ENCODE measurements at regions not wholly inside any gene's neighbourhood (a gene's known extent, or its start where the extent isn't known, plus 50 kb on each side); places are given as distances from the start of the nearest gene placed in this dataset.

DNA sequence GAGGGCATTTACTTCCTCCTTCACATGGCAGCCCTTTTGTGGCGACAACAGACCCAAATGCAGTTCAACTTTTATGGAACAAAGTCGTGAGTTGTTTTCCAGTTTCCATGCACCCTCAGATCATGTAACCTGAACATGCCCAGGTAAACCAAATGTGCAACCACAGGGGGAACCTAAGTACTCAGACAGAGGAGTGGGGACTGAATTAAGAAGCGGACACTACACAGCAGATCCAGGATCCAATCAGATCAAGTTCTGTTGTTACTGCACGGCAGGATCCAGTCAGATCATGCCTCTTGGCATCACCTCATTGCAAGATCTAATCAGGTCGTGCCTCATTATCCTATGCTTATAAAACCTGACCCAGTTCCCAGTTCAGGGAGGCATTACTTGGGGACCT lies 115.7 kb downstream of the MATN1 start:
- 62 to 92% methylated on average over 2 to 5 of the region's 5 CpGs for WGBS, 2 donors (ENCODE audit: low coverage in 1 of 2)
- Histone ChIP-seq H3K4me1 (no peaks in the 10 kb centered on the region), H3K9me3 (no peaks in the 10 kb centered on the region), H3K4me3 (no peak overlapping the region), H3K27ac (no peak overlapping the region), H3K36me3 (no peaks in the 10 kb centered on the region), H3K27me3 (peaks cover 30% of the 10 kb centered on the region)
- no peak for ATAC-seq
- no peak for TF ChIP-seq POLR2AphosphoS5 (IDR thresholded peaks at IDR 0.05)
- TF ChIP-seq POLR2A (IDR thresholded peaks at IDR 0.05) = no peak
- TF ChIP-seq EP300 (IDR thresholded peaks at IDR 0.05) = no peak
- TF ChIP-seq, protein P1, sequence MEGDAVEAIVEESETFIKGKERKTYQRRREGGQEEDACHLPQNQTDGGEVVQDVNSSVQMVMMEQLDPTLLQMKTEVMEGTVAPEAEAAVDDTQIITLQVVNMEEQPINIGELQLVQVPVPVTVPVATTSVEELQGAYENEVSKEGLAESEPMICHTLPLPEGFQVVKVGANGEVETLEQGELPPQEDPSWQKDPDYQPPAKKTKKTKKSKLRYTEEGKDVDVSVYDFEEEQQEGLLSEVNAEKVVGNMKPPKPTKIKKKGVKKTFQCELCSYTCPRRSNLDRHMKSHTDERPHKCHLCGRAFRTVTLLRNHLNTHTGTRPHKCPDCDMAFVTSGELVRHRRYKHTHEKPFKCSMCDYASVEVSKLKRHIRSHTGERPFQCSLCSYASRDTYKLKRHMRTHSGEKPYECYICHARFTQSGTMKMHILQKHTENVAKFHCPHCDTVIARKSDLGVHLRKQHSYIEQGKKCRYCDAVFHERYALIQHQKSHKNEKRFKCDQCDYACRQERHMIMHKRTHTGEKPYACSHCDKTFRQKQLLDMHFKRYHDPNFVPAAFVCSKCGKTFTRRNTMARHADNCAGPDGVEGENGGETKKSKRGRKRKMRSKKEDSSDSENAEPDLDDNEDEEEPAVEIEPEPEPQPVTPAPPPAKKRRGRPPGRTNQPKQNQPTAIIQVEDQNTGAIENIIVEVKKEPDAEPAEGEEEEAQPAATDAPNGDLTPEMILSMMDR (IDR thresholded peaks at IDR 0.05) = no peak

- Histone ChIP-seq H3K27ac (no peak overlapping the region), H3K4me3 (no peak overlapping the region), H3K27me3 (peaks cover 39% of the 10 kb centered on the region), H3K36me3 (no peaks in the 10 kb centered on the region), H3K9me3 (no peaks in the 10 kb centered on the region), H3K4me1 (no peaks in the 10 kb centered on the region)
- TF ChIP-seq POLR2AphosphoS5 (IDR thresholded peaks at IDR 0.05) (no peak), POLR2A (IDR thresholded peaks at IDR 0.05) (no peak)
- no peak for ATAC-seq
- 24% methylated on average over 3 of the region's 6 CpGs; no CpG with 5 or more reads in 1 of the 2 donors for WGBS, 2 donors (ENCODE audit: low coverage in 1 of 2)
Measured at GRCh38 chr1:30606166-30606565, 117.2 kb downstream of the MATN1 start.

DNA sequence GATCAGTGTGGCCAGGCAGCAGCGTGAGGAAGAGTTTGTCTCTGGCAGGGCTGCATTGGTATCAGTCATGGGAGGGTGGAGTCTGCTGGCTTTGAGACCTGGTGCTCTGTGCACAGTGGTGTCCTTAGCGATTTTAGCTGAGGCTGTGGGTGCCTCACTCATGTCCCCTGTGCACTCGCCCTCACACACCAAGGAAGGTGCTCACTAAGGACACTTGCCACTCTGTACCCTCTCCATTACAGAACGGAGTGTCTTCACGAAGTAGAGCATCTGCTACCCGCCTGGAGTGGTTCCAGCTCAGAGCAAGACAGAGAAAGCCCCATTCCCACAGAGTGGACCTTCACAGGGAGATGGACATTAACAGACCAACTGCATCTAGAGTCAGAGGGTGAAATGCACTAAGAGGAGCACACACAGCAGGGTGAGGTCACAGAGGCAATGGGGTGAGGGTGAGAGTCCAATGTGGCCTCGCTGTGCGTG lies 117.9 kb downstream of the MATN1 start:
- TF ChIP-seq POLR2A (IDR thresholded peaks at IDR 0.05) (no peak), POLR2AphosphoS5 (IDR thresholded peaks at IDR 0.05) (no peak), EP300 (IDR thresholded peaks at IDR 0.05) (no peak)
- TF ChIP-seq, protein P1 (IDR thresholded peaks at IDR 0.05) = no peak
- Histone ChIP-seq H3K27me3 (peaks cover 43% of the 10 kb centered on the region), H3K27ac (no peak overlapping the region), H3K36me3 (no peaks in the 10 kb centered on the region), H3K4me1 (no peaks in the 10 kb centered on the region), H3K4me3 (no peak overlapping the region), H3K9me3 (no peaks in the 10 kb centered on the region)
- ATAC-seq = no peak
- 57 to 83% methylated on average over 2 to 6 of the region's 8 CpGs for WGBS, 2 donors (ENCODE audit: low coverage in 1 of 2)

DNA sequence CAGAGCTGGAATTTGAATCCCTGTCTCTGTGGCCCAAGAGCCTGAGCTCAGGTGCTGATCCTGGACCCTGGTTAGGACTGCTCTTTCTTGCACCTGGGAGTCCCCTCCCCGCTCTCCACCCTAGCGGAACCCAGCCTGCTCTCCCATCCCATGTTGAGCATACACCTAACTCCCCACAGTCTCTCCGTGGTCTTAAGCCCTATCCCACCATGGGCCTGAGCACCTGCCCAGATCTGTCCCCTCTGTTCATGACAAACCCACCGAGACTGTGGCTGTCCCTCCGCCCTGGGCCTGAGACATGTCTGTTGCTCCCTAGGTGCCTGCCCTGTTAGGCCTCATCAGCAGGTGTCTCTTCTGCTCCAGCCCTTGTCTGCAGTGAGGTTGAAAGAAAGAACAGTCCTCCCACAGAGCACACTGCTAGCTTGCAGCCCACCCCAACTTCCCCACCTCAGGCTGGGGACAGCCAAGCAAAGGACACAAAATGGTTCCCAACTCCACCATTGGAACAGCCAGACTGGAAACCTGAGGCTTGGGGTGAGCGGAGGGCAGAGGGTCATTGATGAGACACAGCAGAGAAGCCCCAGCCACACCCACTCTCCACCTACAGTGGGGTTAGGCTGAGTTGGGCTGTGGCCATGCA lies 118.5 kb downstream of the MATN1 start:
- no peak for ATAC-seq
- H3K27me3 ChIP-seq = peaks cover 48% of the 10 kb centered on the region
- no peak overlapping the region for H3K27ac ChIP-seq
- no peak for TF ChIP-seq POLR2AphosphoS5 (IDR thresholded peaks at IDR 0.05)
- TF ChIP-seq POLR2A (IDR thresholded peaks at IDR 0.05) = no peak
- no peak for TF ChIP-seq EP300 (IDR thresholded peaks at IDR 0.05)
- TF ChIP-seq, protein P1 (IDR thresholded peaks at IDR 0.05) = no peak
- H3K4me1 ChIP-seq = no peaks in the 10 kb centered on the region
- H3K9me3 ChIP-seq = no peaks in the 10 kb centered on the region
- H3K36me3 ChIP-seq = no peaks in the 10 kb centered on the region
- WGBS, 2 donors (ENCODE audit: low coverage in 1 of 2) = 73 to 100% methylated on average over 2 of the region's 6 CpGs
- no peak overlapping the region for H3K4me3 ChIP-seq

GRCh38 chr1:30603081-30603858 lies 120.1 kb downstream of the MATN1 start:
- 50 to 71% methylated on average over 2 to 3 of the region's 7 CpGs for WGBS, 2 donors (ENCODE audit: low coverage in 1 of 2)

More at GRCh38 chr1:30603081-30603858, 120.1 kb downstream of the MATN1 start:
- no peak overlapping the region for H3K27ac ChIP-seq
- ATAC-seq = no peak
- H3K27me3 ChIP-seq = peaks cover 48% of the 10 kb centered on the region
- no peaks in the 10 kb centered on the region for H3K4me1 ChIP-seq
- no peaks in the 10 kb centered on the region for H3K9me3 ChIP-seq
- no peaks in the 10 kb centered on the region for H3K36me3 ChIP-seq
- H3K4me3 ChIP-seq = no peak overlapping the region
- TF ChIP-seq EP300 (IDR thresholded peaks at IDR 0.05) (no peak), POLR2A (IDR thresholded peaks at IDR 0.05) (no peak), POLR2AphosphoS5 (IDR thresholded peaks at IDR 0.05) (no peak)
- TF ChIP-seq, protein P1 (IDR thresholded peaks at IDR 0.05) = no peak
